OCI-LY7 (cell line): ENCODE measurements at regions not wholly inside any gene's neighbourhood (a gene's known extent, or its start where the extent isn't known, plus 50 kb on each side); places are given as distances from the start of the nearest gene placed in this dataset.

Source experiments
- CTCF ChIP-seq: fragments of 200-600 bp; sonication (generic); conservative IDR thresholded peaks from 2 replicates; pipeline ENCODE4 v1.5.1; 2014; ENCODE audit warnings: mild to moderate bottlenecking, antibody characterized with exemption, low read length, moderate library complexity, mixed read lengths
- EZH2phosphoT487 ChIP-seq: fragments of 200-600 bp; sonication (generic); IDR thresholded peaks from 2 replicates; pipeline ENCODE4 v1.6.1; 2018; ENCODE audit warnings: low read depth, borderline replicate concordance, mild to moderate bottlenecking, mixed run types, antibody characterized with exemption, low read length, moderate library complexity, mixed read lengths

GRCh38 chr18:28468901-28469300, 292.0 kb upstream of the CDH2 start:
- TF ChIP-seq CTCF (no peak), EZH2phosphoT487 (no peak)
